ENCODE measurements at regions not wholly inside any gene's neighbourhood (a gene's known extent, or its start where the extent isn't known, plus 50 kb on each side); places are given as distances from the start of the nearest gene placed in this dataset.
"Not testable (repeated sequence)": the region's sequence is repeated elsewhere in the genome, so short reads cannot be mapped to it uniquely, and the experiment has no call there.

- DNase-seq = no peak
Observed at GRCh38 chr2:208807756-208808155, 401.2 kb downstream of the PTH2R start.

- DNase-seq = not testable (repeated sequence)
Observed at GRCh38 chr2:208811885-208812284, 405.3 kb downstream of the PTH2R start.

- DNase-seq = no peak
Observed at GRCh38 chr2:208819190-208819589, 412.6 kb downstream of the PTH2R start.

- DNase-seq = no peak
Observed at GRCh38 chr2:208820014-208820688, 413.6 kb downstream of the PTH2R start.

- DNase-seq = no peak
Observed at GRCh38 chr2:208827109-208827508, 420.5 kb downstream of the PTH2R start.

- no peak for DNase-seq
Observed at GRCh38 chr2:208827549-208828221, 421.1 kb downstream of the PTH2R start.

- DNase-seq = no peak
Observed at GRCh38 chr2:208830203-208830602, 423.6 kb downstream of the PTH2R start.

- DNase-seq = no peak
Observed at GRCh38 chr2:208847651-208848050, 441.1 kb downstream of the PTH2R start.

GRCh38 chr2:208854717-208855116 lies 448.1 kb downstream of the PTH2R start:
- no peak for DNase-seq

- DNase-seq = no peak
Observed at GRCh38 chr2:208867374-208867773, 460.8 kb downstream of the PTH2R start.

- DNase-seq = no peak
Observed at GRCh38 chr2:208872591-208872990, 466.0 kb downstream of the PTH2R start.

GRCh38 chr2:208879666-208880065 lies 473.1 kb downstream of the PTH2R start:
- DNase-seq = no peak

GRCh38 chr2:208880171-208880570 lies 473.6 kb downstream of the PTH2R start:
- DNase-seq = no peak

- DNase-seq = no peak
Observed at GRCh38 chr2:208890486-208890885, 483.9 kb downstream of the PTH2R start.

- DNase-seq = no peak
Observed at GRCh38 chr2:208892203-208892602, 485.6 kb downstream of the PTH2R start.

- no peak for DNase-seq
Observed at GRCh38 chr2:208906330-208906729, 499.7 kb downstream of the PTH2R start.

GRCh38 chr2:208915401-208915800 lies 508.4 kb upstream of the MAP2 start:
- DNase-seq = no peak

- DNase-seq = no peak
Observed at GRCh38 chr2:208916881-208917280, 507.0 kb upstream of the MAP2 start.

GRCh38 chr2:208921358-208921757 lies 502.5 kb upstream of the MAP2 start:
- DNase-seq = not testable (repeated sequence)

GRCh38 chr2:208927867-208928266 lies 496.0 kb upstream of the MAP2 start:
- no peak for DNase-seq

- no peak for DNase-seq
Observed at GRCh38 chr2:208929139-208929864, 494.5 kb upstream of the MAP2 start.

GRCh38 chr2:208929894-208930427 lies 493.9 kb upstream of the MAP2 start:
- DNase-seq = no peak

GRCh38 chr2:208935531-208935930 lies 488.3 kb upstream of the MAP2 start:
- DNase-seq = no peak

GRCh38 chr2:208937521-208937920 lies 486.3 kb upstream of the MAP2 start:
- DNase-seq = no peak

Measured in dermis blood vessel endothelial cell (primary cell).